ENCODE measurements at regions not wholly inside any gene's neighbourhood (a gene's known extent, or its start where the extent isn't known, plus 50 kb on each side); places are given as distances from the start of the nearest gene placed in this dataset.

DNA sequence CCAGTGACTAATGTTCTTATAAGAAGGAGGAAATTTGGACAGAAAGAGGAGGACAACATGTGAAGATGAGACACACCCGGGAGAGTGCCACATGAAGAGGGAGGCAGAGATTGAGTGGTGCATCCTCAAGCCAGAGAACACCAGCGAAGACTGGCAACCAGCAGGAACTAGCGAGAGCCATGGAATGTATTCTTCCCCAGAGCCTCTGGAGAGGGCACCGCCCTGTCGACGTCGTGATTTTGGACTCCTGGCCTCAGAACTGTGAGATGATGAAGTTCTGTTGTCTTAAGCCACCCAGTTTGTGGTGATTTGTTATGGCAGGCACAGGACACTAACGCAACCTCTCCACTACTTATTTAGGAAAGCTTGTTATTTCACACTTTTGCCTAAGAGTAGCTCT lies 196.0 kb upstream of the TLL1 start:
- TF ChIP-seq, protein P1, sequence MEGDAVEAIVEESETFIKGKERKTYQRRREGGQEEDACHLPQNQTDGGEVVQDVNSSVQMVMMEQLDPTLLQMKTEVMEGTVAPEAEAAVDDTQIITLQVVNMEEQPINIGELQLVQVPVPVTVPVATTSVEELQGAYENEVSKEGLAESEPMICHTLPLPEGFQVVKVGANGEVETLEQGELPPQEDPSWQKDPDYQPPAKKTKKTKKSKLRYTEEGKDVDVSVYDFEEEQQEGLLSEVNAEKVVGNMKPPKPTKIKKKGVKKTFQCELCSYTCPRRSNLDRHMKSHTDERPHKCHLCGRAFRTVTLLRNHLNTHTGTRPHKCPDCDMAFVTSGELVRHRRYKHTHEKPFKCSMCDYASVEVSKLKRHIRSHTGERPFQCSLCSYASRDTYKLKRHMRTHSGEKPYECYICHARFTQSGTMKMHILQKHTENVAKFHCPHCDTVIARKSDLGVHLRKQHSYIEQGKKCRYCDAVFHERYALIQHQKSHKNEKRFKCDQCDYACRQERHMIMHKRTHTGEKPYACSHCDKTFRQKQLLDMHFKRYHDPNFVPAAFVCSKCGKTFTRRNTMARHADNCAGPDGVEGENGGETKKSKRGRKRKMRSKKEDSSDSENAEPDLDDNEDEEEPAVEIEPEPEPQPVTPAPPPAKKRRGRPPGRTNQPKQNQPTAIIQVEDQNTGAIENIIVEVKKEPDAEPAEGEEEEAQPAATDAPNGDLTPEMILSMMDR (IDR thresholded peaks at IDR 0.05; ENCODE audit: extremely low read depth in 1 of 2, insufficient read depth in 1 of 2, low read depth in 1 of 2, low read length in 2 of 2): no peak
- TF ChIP-seq POLR2A (IDR thresholded peaks at IDR 0.05; ENCODE audit: low read depth, low read length): no peak
- no peak for TF ChIP-seq POLR2AphosphoS5 (IDR thresholded peaks at IDR 0.05; ENCODE audit: insufficient read depth, low read depth, low read length)
- no peak for TF ChIP-seq FOS (IDR thresholded peaks at IDR 0.05; ENCODE audit: borderline replicate concordance, insufficient read depth, low read length)
- no peak for TF ChIP-seq MYC (IDR thresholded peaks at IDR 0.05; ENCODE audit: low read depth, low read length)
- TF ChIP-seq JUN (IDR thresholded peaks at IDR 0.05; ENCODE audit: borderline replicate concordance, insufficient read depth, insufficient read length, low read depth): no peak
- no peak for TF ChIP-seq EZH2 (IDR thresholded peaks at IDR 0.05; ENCODE audit: borderline replicate concordance, low read depth, low read length, severe bottlenecking)
- no peak for TF ChIP-seq GATA2 (IDR thresholded peaks at IDR 0.05; ENCODE audit: insufficient read depth, insufficient read length, low read depth, low read length)
- TF ChIP-seq, protein P2, sequence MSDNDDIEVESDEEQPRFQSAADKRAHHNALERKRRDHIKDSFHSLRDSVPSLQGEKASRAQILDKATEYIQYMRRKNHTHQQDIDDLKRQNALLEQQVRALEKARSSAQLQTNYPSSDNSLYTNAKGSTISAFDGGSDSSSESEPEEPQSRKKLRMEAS (IDR thresholded peaks at IDR 0.05; ENCODE audit: insufficient read depth, insufficient read length): no peak
